RWPE1 (cell line): ENCODE measurements at regions not wholly inside any gene's neighbourhood (a gene's known extent, or its start where the extent isn't known, plus 50 kb on each side); places are given as distances from the start of the nearest gene placed in this dataset.

Source experiments
- CTCF ChIA-PET: fragments of 350-600 bp; sonication (Branson Sonifier 250); formaldehyde crosslinking; extraction: SDS; loops from one replicate; lab custom pipeline; 2021; lab: Yijun Ruan, JAX
- POLR2A ChIA-PET: fragments of 400-600 bp; formaldehyde crosslinking; extraction: SDS; loops from one replicate; lab custom pipeline; 2020; ENCODE audit warnings: antibody characterized with exemption; ENCODE audit not compliant: low non-redundant PET; lab: Yijun Ruan, JAX
- DNase-seq: peaks from one replicate; pipeline ENCODE4 v3.0.0; 2012; ENCODE audit warnings: low spot score
- H3K27ac ChIP-seq: fragments of 450-650 bp; 2 replicates; pipeline ENCODE4 v1.5.1; 2017
- CTCF ChIP-seq: fragments of 450-650 bp; conservative IDR thresholded peaks from 2 replicates; pipeline ENCODE4 v1.5.1; 2017; ENCODE audit warnings: low read depth, mild to moderate bottlenecking

GRCh38 chr2:5360081-5360480, 332.1 kb upstream of the SOX11 start:
- DNase-seq = no peak
- no peak for TF ChIP-seq CTCF
- H3K27ac ChIP-seq = no peak overlapping the region
- CTCF ChIA-PET = interaction anchor here (0.6 kb wide), 1 partner anchor 50 kb away, joined by 4 read pairs; no protein-coding TSS in a partner anchor
- POLR2A ChIA-PET = no interaction called here

- POLR2A ChIA-PET = no interaction called here
- CTCF ChIA-PET = interaction anchor here (0.5 kb wide), 1 partner anchor 1405 kb away, joined by 3 read pairs; no protein-coding TSS in a partner anchor
- H3K27ac ChIP-seq = no peak overlapping the region
- no peak for DNase-seq
- no peak for TF ChIP-seq CTCF
Measured at GRCh38 chr2:5364361-5364760, 327.8 kb upstream of the SOX11 start.

- TF ChIP-seq CTCF = peak; percentile 58
- H3K27ac ChIP-seq = no peak overlapping the region
- peak; percentile 27 for DNase-seq
- POLR2A ChIA-PET = no interaction called here
- CTCF ChIA-PET = interaction anchor here (0.6 to 0.7 kb wide), 2 partner anchors 1104 to 1640 kb away, joined by 3 read pairs; no protein-coding TSS in a partner anchor
Measured at GRCh38 chr2:5365871-5366461, 326.2 kb upstream of the SOX11 start.

DNA sequence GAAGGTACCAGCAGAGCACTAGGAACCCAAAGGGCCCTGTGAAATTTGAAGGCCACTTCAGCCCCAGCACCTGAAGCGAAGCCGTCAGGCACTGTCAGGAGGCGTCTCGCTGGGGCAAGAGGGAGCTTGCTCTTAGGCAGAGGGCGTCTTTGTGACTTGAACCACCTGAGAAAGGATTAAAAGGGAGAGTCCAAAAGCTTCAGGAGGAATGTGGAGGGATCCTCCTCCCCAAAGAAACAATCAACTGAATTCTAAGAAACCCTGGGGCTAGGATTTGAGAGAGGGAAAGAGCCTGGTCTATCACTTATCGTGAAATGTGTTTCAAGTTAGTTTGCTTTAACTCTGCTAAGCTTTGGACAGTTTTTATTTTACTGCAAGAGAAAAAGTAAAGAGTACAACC, 324.9 kb upstream of the SOX11 start:
- DNase-seq = no peak
- POLR2A ChIA-PET = no interaction called here
- CTCF ChIA-PET = no interaction called here

GRCh38 chr2:5368263-5368662, 323.9 kb upstream of the SOX11 start:
- ChIA-PET POLR2A (no interaction called here), CTCF (no interaction called here)
- H3K27ac ChIP-seq = no peak overlapping the region
- no peak for DNase-seq
- no peak for TF ChIP-seq CTCF

More for the DNA sequence above, 324.9 kb upstream of the SOX11 start:
- H3K27ac ChIP-seq = no peak overlapping the region
- no peak for TF ChIP-seq CTCF

DNA sequence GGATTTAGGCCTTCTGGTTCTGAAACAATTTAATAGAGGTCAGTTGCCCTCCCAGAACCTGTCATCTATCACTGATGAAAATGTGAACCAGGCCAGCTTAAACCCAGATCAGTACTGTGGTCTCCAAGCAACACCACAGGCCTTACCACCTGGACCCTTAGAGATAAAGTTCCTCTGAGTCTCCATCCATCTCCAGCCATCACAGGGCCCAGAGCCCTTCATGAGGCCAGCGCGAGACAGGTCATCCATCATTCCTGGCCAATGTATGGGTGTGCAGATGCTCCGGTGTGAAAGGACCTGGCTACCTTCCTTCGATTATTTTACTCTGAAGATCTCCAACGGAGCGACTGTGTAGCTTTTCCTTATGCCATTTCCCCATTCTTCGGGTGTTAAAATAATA, 322.7 kb upstream of the SOX11 start:
- no peak for TF ChIP-seq CTCF
- no peak overlapping the region for H3K27ac ChIP-seq
- POLR2A ChIA-PET = no interaction called here
- no peak for DNase-seq
- CTCF ChIA-PET = interaction anchor here (0.7 kb wide), 1 partner anchor 880 kb away, joined by 3 read pairs; no protein-coding TSS in a partner anchor
